Stromal cell of bone marrow (primary cell): ENCODE measurements at regions not wholly inside any gene's neighbourhood (a gene's known extent, or its start where the extent isn't known, plus 50 kb on each side); places are given as distances from the start of the nearest gene placed in this dataset.

Experiments
- DNase-seq: peaks from one replicate; pipeline ENCODE4 v3.0.0-alpha.2; 2012; ENCODE audit warnings: low read depth

GRCh38 chr2:241942416-241943208 lies 73.1 kb downstream of the RTP5 start:
- DNase-seq: no peak

DNA sequence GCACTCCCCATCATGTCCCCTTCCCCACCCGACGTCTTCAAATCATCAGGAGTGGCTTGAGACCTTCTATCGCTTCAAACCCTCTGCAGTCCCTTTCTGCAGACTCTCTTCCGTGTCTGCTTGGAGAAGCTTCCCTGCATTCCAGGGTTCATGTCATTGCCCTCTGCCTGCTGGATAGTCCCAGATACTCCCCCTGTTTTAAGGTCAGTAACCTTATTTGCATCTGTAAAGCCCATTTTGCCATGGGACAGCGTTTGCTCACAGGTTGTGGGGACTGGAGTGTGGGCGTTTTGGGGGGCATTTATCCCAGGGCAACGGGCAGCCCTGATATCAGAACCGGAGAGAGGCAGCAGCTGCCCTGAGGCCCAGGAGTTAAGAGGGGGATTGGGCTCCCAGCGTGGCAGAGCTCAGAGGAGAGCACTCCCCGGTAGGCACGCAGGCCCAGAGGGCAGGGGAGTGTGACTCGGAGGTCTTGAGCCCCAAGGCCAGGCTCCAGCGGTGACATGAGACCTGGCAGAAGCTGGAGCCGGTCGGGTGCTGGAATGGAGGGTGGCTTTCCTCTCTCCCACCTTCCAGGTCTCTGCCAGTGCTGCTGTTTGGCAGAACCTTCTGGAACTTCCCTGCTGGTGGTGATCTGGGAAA lies 73.8 kb downstream of the RTP5 start:
- no peak for DNase-seq

GRCh38 chr2:241943961-241944575 lies 74.5 kb downstream of the RTP5 start:
- no peak for DNase-seq

DNA sequence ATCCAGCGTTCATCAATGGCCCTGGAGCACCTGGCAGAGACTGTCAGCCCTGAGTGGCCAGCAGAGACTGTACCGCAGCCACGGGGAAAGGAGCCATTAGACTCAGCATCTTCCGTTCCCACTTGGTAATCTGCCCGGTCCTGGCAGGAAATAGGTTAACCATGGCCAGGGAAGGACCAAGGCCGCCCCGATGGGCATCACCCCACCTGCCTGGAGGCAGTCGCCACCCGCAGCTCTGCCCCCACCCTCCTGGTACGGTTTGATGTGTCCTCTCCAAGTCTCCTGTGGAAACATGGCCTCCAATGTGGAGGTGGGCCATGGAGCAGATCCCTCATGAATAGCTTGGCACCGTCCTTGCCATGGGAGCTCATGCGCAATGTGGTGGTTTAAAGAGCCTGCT lies 75.3 kb downstream of the RTP5 start:
- no peak for DNase-seq

DNA sequence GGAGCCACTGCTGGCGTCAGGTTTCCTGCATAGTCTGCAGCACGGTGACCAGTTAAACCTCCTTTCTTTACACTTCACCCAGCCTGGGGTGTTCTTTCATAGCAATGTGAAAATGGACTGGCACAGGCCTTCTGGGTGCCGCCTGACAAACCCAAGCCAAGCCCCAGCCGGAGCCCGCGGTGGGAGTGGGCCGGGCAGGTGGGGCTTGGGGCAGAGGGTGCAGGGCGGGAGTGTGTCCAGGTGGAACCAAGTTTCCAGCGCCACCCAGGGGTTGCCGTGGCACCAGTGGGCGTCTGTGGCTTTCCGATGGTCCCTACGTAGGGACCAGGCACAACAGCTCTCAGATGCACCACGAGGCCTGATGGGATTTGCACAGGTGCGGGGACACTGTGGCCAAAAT lies 75.8 kb downstream of the RTP5 start:
- DNase-seq: no peak

DNA sequence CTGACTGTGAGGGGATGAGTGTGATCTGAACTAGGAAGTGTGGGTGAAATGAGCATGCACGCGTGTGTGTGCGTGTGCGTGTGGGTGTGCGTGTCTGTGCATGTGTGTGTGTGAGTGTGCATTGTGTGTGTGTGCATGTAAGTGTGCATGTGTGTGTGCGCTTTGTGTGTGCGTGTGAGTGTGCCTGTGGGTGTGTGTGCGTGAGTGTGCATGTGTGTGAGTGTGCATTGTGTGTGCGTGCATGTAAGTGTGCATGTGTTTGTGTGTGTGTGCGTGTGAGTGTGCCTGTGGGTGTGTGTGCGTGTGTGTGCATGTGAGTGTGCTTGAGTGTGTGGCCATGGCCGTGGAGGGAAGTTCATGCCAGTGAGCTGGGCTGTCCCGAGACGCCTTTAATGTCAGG lies 76.3 kb downstream of the RTP5 start:
- no peak for DNase-seq

DNA sequence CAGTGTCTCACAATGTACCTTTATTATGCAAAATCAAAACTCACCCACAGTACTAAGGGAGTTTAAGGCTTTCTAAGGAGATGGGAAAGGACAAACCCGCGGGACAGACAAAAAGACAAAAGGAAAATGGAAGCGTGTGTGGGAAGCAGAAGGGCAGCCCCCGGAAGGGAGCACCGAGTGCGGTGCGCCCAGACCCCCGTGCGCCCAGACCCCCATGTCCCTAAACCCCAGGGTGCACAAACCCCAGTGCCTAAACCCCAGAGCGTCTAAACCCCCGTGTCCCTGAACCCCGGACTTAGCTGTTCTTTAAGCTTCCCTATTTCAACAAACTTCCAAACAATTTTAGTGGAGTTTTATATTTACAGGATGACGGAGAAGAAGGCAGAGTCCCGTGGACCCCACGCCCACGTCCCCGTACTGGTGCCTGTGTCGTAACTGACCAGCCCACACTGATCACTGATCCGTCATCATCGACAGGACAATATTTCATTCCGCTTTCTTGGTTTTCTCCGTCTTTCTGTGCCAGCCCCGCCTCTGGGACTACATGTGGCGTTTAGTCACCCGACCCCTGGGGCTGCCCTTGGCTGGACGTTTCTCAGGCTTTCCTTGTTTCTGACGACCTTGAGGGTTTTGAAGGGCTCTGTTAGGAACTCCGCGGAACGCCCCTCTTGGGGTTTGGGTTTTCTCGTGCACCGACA lies 76.9 kb downstream of the RTP5 start:
- DNase-seq: no peak

DNA sequence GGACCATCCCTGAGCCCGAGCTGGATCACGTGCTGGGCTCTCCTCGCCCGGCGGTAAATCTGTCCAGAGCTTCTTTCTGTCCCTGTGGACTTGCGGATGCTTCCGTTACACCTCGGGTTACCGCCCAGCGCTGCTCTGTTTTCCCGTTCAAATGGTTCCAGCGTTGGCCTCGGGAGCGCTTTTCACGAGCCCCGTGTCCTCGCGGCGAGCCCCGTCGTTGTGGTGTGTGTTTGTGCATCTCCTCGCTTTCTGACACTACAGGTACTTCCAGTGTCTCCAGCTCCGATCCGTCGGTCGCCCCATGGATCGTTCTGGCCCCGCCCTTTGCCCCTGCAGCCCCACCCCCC lies 77.4 kb downstream of the RTP5 start:
- DNase-seq: no peak

GRCh38 chr2:241947401-241947800 lies 77.9 kb downstream of the RTP5 start:
- DNase-seq: no peak

DNA sequence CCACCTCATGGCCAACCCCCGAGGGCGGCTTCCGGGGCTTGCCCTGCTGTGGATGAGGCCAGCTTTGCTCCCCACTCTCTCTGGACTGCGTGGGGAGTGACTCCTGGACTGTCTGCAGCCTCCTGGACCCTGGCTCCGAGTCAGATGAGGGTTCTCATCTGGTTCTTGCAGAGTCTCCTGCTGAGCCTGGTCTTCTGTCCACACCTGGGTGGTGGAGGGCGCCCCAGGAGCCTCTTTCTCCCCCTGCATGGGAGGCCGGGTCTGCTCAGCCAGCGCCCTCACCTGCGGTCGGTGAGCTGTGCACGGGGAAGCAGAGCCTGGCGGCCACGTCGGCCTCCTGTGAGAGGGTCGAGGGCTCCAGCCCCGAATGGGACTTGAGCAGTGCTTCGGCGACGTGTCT lies 78.3 kb downstream of the RTP5 start:
- no peak for DNase-seq

- no peak for DNase-seq
Measured at GRCh38 chr2:241948299-241948897, 78.9 kb downstream of the RTP5 start.

GRCh38 chr2:241948901-241949735 lies 79.6 kb downstream of the RTP5 start:
- DNase-seq: no peak

DNA sequence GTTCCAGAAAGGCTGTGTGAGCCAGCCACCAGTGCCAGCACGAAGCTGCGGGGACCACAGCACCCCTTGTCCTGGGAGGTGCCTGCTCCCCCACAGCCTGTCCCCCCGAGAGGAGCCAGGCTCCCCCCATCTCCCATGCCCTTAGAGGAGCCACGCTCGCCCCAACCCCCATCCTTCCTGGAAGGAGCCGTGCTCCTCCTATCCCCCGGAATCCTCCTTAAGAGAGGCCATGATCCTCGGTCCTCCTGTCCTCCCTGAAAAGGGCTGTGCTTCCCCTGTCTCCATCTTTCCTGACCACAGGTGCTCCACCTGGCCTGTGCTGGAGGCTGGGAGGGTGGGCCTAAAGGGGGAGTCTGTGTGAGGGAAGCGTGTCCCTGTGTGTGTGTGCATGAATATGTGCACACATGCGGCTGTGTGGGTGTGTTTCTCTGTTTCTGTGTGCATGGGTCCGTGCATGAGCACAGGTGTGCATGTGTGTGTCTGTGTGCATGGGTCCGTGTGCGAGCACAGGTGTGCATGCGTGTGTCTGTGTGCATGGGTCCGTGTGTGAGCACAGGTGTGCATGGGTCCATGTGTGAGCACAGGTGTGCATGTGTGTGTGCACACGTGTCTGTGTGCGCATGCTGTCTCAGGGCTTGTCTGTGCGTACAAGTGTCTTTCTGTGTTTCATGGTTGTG lies 80.3 kb downstream of the RTP5 start:
- no peak for DNase-seq

GRCh38 chr2:241950413-241951315 lies 81.1 kb downstream of the RTP5 start:
- DNase-seq: peak; percentile 31

GRCh38 chr2:241951316-241951700 lies 81.8 kb downstream of the RTP5 start:
- no peak for DNase-seq

DNA sequence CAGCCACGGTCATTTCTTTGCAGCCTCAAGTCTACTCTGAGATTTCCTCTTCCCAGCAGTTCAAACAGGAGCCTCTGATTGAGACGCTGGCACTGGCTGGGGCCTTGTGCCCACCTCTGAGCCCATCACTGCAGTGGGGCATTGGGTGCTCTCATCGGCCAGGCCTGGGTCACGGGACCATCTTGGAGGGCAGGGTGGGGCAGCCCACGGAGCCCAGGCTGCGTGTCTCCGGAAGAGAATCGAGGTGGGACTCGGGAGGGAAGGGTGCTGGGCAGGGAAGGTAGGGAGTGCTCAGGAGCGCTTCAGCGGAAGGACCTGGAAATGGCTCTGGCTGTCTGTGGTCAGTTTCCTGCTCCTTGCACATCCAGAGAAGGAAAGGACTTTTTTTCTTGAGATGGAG lies 82.4 kb downstream of the RTP5 start:
- DNase-seq: no peak

- DNase-seq: no peak
Measured at GRCh38 chr2:241952816-241953215, 83.3 kb downstream of the RTP5 start.

DNA sequence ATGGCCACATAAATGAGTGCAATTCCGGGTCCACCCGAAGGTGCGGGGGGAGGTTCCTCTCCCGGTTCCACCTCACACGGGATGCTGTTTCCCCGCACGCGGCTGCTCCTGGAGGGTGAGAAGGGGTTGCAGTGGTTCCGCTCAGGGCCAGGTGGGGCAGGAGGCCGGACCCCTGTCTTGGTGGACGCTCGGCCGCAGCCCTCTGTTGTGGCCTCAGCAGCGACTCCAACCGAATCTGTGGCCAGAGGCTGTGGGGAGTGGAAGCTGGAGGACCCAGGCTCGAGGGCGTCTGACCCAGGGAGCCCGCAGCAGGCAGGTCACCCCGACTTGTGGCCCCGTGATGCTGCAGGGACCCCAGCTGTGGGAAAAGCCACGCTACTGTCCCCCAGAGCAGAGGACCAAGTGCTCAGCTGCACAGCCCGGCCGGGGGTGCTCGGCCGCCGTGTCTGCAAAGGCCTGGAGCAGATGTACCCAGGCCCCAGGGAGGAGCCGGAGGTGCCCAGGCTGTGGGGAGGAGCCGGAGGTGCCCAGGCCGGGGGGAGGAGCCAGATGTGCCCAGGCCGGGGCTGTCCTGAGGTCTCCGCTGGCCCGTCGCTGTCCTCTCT lies 83.9 kb downstream of the RTP5 start:
- no peak for DNase-seq

GRCh38 chr2:241956521-241957110 lies 87.1 kb downstream of the RTP5 start:
- DNase-seq: no peak
